AG04450 (cell line): ENCODE measurements at regions not wholly inside any gene's neighbourhood (a gene's known extent, or its start where the extent isn't known, plus 50 kb on each side); places are given as distances from the start of the nearest gene placed in this dataset.

Experiments
- CTCF ChIA-PET: fragments of 300-600, 350-600 bp; formaldehyde crosslinking; extraction: SDS; loops from one replicate; lab custom pipeline; 2022; ENCODE audit warnings: antibody characterized with exemption, inconsistent platforms; lab: Charles Lee
- POLR2A ChIA-PET: fragments of 350-600 bp; formaldehyde crosslinking; extraction: SDS; loops from one replicate; lab custom pipeline; 2021; ENCODE audit warnings: antibody characterized with exemption, inconsistent platforms; lab: Yijun Ruan, JAX
- DNase-seq: peaks from one replicate; pipeline ENCODE4 v3.0.0-alpha.2; 2011; ENCODE audit warnings: low read depth, low spot score
- H3K27ac ChIP-seq: one replicate; pipeline ENCODE4 v1.5.1; 2012; ENCODE audit warnings: low read depth, low read length, control low read depth
- H3K27me3 ChIP-seq: one replicate; pipeline ENCODE4 v1.6.0; 2012; ENCODE audit warnings: low read length; ENCODE audit not compliant: control insufficient read depth, insufficient read depth
- H3K4me3 ChIP-seq: 2 replicates; pipeline ENCODE4 v1.5.1; 2011; ENCODE audit warnings: mild to moderate bottlenecking, low read depth, low read length, control low read depth
- H3K9me3 ChIP-seq: 2 replicates; pipeline ENCODE4 v1.5.1; 2012; ENCODE audit warnings: low read length; ENCODE audit not compliant: control insufficient read depth, insufficient read depth
- CTCF ChIP-seq: IDR thresholded peaks from 2 replicates; pipeline ENCODE4 v1.5.1; 2011; ENCODE audit warnings: low read depth, low read length, control low read depth, inconsistent platforms

DNA sequence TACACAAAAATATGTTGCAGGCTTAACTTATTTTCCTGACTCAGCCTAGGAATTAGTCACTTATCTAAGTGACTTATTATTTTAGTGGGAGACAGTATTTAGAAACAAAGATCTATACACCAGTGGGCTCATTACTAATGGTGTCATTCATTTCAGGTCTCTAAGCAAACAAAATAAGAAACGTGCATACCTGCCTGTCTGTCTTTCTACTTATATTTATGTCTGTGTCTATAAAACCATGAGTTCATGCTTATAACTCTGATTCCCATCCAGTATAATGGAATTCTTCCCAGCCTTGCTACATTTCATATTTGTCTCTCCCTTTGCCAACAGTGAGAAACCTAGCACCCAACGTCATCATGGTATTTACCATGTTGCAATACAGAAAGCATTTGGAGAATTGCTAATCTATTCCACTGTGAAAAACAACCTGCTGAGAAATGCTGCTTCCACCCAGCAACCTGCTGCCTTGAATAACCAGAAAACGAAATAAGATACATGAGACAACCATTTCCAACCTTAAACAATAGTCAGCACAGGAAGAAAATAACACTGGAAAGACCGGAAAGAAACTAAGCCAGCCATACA is 501.0 kb downstream of the GLRX3 start:
- H3K9me3 ChIP-seq = peaks cover 37% of the 10 kb centered on the region; the same call in 1 of the 2 replicates
- ChIA-PET CTCF (no interaction called here), POLR2A (no interaction called here)
- no peak overlapping the region for H3K27ac ChIP-seq
- no peak for TF ChIP-seq CTCF
- no peak for DNase-seq
- H3K4me3 ChIP-seq = no peak overlapping the region
- H3K27me3 ChIP-seq = no peaks in the 10 kb centered on the region

- ChIA-PET CTCF (no interaction called here), POLR2A (no interaction called here)
- H3K27me3 ChIP-seq = no peaks in the 10 kb centered on the region
- peaks cover 35% of the 10 kb centered on the region; the same call in 1 of the 2 replicates for H3K9me3 ChIP-seq
- TF ChIP-seq CTCF = no peak
- H3K27ac ChIP-seq = no peak overlapping the region
- DNase-seq = no peak
- no peak overlapping the region for H3K4me3 ChIP-seq
Measured at GRCh38 chr10:130638991-130639390, 502.8 kb downstream of the GLRX3 start.

GRCh38 chr10:130642926-130643325 is 506.7 kb downstream of the GLRX3 start:
- ChIA-PET POLR2A (no interaction called here), CTCF (no interaction called here)
- Histone ChIP-seq H3K4me3 (no peak overlapping the region), H3K27ac (no peak overlapping the region), H3K9me3 (peaks cover 30% of the 10 kb centered on the region), H3K27me3 (no peaks in the 10 kb centered on the region)
- no peak for DNase-seq
- TF ChIP-seq CTCF = no peak

DNA sequence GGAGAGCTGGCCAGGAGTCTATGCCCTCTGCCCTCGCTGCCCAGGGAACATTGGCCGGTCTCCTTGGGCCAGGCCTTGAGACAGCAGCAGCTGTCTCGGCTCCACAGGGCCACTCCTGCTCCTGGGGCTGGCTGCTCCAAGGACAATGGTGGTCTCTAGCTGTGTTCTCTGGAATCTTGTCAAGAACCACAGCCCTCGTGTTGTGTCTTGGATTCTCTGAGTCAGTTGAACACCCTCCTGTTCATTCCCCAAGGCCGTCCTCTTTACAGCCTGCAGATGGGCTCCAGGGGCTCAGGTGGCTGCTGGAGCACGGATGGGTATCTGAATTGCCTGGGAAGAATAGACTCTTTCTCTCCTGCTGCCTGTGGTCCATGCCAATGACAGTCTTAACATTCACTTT is 511.1 kb downstream of the GLRX3 start:
- no peak for DNase-seq
- Histone ChIP-seq H3K4me3 (no peak overlapping the region), H3K9me3 (peaks cover 46% of the 10 kb centered on the region), H3K27me3 (no peaks in the 10 kb centered on the region), H3K27ac (no peak overlapping the region)
- POLR2A ChIA-PET = no interaction called here
- TF ChIP-seq CTCF = no peak
- CTCF ChIA-PET = no interaction called here

DNA sequence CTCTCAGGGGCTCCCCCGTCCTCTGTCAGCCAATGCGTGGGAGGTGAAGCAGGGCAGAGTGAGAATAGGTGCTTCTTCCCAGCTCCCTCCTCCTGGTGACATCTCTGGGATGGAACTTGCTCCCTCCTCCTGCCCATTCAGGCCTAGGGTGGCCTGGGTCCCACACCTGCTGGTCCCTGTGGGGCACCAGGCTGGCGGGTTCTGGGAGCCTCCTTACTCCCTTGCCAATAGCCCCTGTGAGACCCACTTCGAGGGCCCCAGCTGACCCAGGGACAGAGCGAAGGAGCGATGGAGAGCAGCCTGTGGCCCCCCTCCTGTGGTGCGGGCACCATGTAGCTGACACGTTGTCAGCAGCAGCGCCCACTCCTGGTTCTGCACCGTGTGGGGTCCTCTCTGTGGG is 512.6 kb downstream of the GLRX3 start:
- ChIA-PET POLR2A (no interaction called here), CTCF (no interaction called here)

More for the DNA sequence above, 512.6 kb downstream of the GLRX3 start:
- peaks cover 50% of the 10 kb centered on the region for H3K9me3 ChIP-seq
- no peak overlapping the region for H3K4me3 ChIP-seq
- DNase-seq = no peak
- no peaks in the 10 kb centered on the region for H3K27me3 ChIP-seq
- TF ChIP-seq CTCF = no peak
- no peak overlapping the region for H3K27ac ChIP-seq
